PC-9 (cell line): ENCODE measurements at regions not wholly inside any gene's neighbourhood (a gene's known extent, or its start where the extent isn't known, plus 50 kb on each side); places are given as distances from the start of the nearest gene placed in this dataset.

Experiments used
- BruUV-seq: library from RNA; stranded (reverse); fragments of 400-500 nt; replicated peaks from 2 replicates; lab custom pipeline; 2021; lab: Mats Ljungman, UMichigan
- CTCF ChIA-PET: fragments of 300-600 bp; sonication (Branson Sonifier 250); formaldehyde crosslinking; loops from one replicate; lab custom pipeline; 2022; ENCODE audit warnings: antibody characterized with exemption; lab: Charles Lee
- POLR2A ChIA-PET: fragments of 300-600 bp; sonication (Branson Sonifier 250); formaldehyde crosslinking; loops from one replicate; lab custom pipeline; 2022; ENCODE audit warnings: antibody characterized with exemption; ENCODE audit not compliant: unreplicated experiment; lab: Charles Lee
- DNase-seq, 2 experiments: peaks; one replicate each; pipeline versions ENCODE4 v3.0.0 to v3.0.0-alpha.2; 2015 to 2022; ENCODE audit warnings: mixed read lengths in 1 of 2
- H2AFZ ChIP-seq: fragments of 200-600 bp; sonication (generic); 2 replicates; pipeline ENCODE4 v1.8.1; 2017; ENCODE audit warnings: antibody characterized with exemption
- H3F3A ChIP-seq: fragments of 200-600 bp; sonication (generic); 2 replicates; pipeline ENCODE4 v1.8.1; 2017; ENCODE audit warnings: antibody characterized with exemption, mild to moderate bottlenecking, low read depth; ENCODE audit not compliant: insufficient read depth
- H3K27ac ChIP-seq: fragments of 200-600 bp; sonication (generic); 2 replicates; pipeline ENCODE4 v1.6.1; 2016; ENCODE audit warnings: mixed run types
- H3K27me3 ChIP-seq: fragments of 200-600 bp; sonication (generic); 2 replicates; pipeline ENCODE4 v1.6.1; 2016; ENCODE audit warnings: low read depth, mixed run types; ENCODE audit not compliant: insufficient read depth
- H3K36me3 ChIP-seq: fragments of 200-600 bp; sonication (generic); 2 replicates; pipeline ENCODE4 v1.6.1; 2016; ENCODE audit warnings: low read depth, mixed run types
- H3K4me1 ChIP-seq: fragments of 200-600 bp; sonication (generic); replicated peaks from 2 replicates; pipeline ENCODE4 v1.6.1; 2016; ENCODE audit warnings: mixed run types; ENCODE audit not compliant: insufficient read depth
- H3K4me2 ChIP-seq: fragments of 200-600 bp; sonication (generic); 2 replicates; pipeline ENCODE4 v1.6.1; 2017; ENCODE audit warnings: mixed run types
- H3K4me3 ChIP-seq: fragments of 200-600 bp; sonication (generic); 2 replicates; pipeline ENCODE4 v1.6.1; 2016; ENCODE audit warnings: mixed run types
- H3K79me2 ChIP-seq: fragments of 200-600 bp; sonication (generic); 2 replicates; pipeline ENCODE4 v1.6.1; 2017; ENCODE audit warnings: low read depth, mixed run types
- H3K9me2 ChIP-seq: fragments of 200-600 bp; sonication (generic); 2 replicates; pipeline ENCODE4 v1.8.1; 2017; ENCODE audit warnings: mild to moderate bottlenecking; ENCODE audit not compliant: insufficient read depth
- H3K9me3 ChIP-seq: fragments of 200-600 bp; sonication (generic); 2 replicates; pipeline ENCODE4 v1.8.1; 2016; ENCODE audit warnings: low read depth; ENCODE audit not compliant: insufficient read depth
- H4K20me1 ChIP-seq: fragments of 200-600 bp; sonication (generic); 2 replicates; pipeline ENCODE4 v1.8.1; 2017; ENCODE audit not compliant: insufficient read depth
- CTCF ChIP-seq: fragments of 200-600 bp; sonication (generic); conservative IDR thresholded peaks from 2 replicates; pipeline ENCODE4 v1.6.1; 2017; ENCODE audit warnings: mixed run types, antibody characterized with exemption, mild to moderate bottlenecking, moderate library complexity
- EZH2 ChIP-seq: fragments of 200-600 bp; sonication (generic); IDR thresholded peaks from 2 replicates; pipeline ENCODE4 v1.8.0; 2017; ENCODE audit warnings: antibody characterized with exemption, low read depth
- intact Hi-C: fragments of 100-400 bp; cut with micrococcal nuclease; formaldehyde crosslinking; loops from one replicate; pipeline ENCODE4 v1.10.0; 2022; ENCODE audit not compliant: unreplicated experiment

GRCh38 chr5:87572611-87573010 lies 159.9 kb upstream of the CCNH start:
- BruUV-seq, result no TSS peak
- POLR2A ChIA-PET, result no interaction called here
- intact Hi-C loops, result no loop called here

GRCh38 chr5:87572090-87572489 lies 159.4 kb upstream of the CCNH start:
- CTCF ChIA-PET, result no interaction called here
- DNase-seq, result no peak
- no peaks in the 10 kb centered on the region for H3K27me3 ChIP-seq
- 0 out of 2 replicates have a peak, but pooled peaks cover 3% of the 10 kb centered on the region for H3K9me3 ChIP-seq
- H3K4me1 ChIP-seq, result no peaks in the 10 kb centered on the region
- H3K27ac ChIP-seq, result no peak overlapping the region
- TF ChIP-seq CTCF (no peak), EZH2 (no peak)
- 0 out of 2 replicates have a peak overlapping the region, but pooled peaks have one; percentile 8 for H2AFZ ChIP-seq
- intact Hi-C loops, result no loop called here
- H4K20me1 ChIP-seq, result no peaks in the 10 kb centered on the region
- H3K79me2 ChIP-seq, result no peaks in the 10 kb centered on the region
- no peaks in the 10 kb centered on the region for H3K36me3 ChIP-seq
- no peaks in the 10 kb centered on the region; the same call in 1 of the 2 replicates for H3K9me2 ChIP-seq
- no peak overlapping the region for H3K4me3 ChIP-seq
- POLR2A ChIA-PET, result no interaction called here
- no peaks in the 10 kb centered on the region for H3F3A ChIP-seq
- no TSS peak for BruUV-seq
- H3K4me2 ChIP-seq, result no peak overlapping the region

More at GRCh38 chr5:87572611-87573010, 159.9 kb upstream of the CCNH start:
- TF ChIP-seq EZH2 (no peak), CTCF (no peak)
- Histone ChIP-seq H2AFZ (0 out of 2 replicates have a peak overlapping the region, but pooled peaks have one; percentile 8), H3K9me2 (no peaks in the 10 kb centered on the region; the same call in 1 of the 2 replicates), H4K20me1 (no peaks in the 10 kb centered on the region), H3K27ac (no peak overlapping the region), H3K36me3 (no peaks in the 10 kb centered on the region), H3K9me3 (0 out of 2 replicates have a peak, but pooled peaks cover 3% of the 10 kb centered on the region), H3K79me2 (no peaks in the 10 kb centered on the region), H3K4me2 (no peak overlapping the region), H3K4me1 (no peaks in the 10 kb centered on the region), H3F3A (no peaks in the 10 kb centered on the region), H3K27me3 (no peaks in the 10 kb centered on the region), H3K4me3 (no peak overlapping the region)
- CTCF ChIA-PET, result no interaction called here
- DNase-seq, result no peak

- H3K9me2 ChIP-seq, result no peaks in the 10 kb centered on the region; the same call in 1 of the 2 replicates
- CTCF ChIA-PET, result no interaction called here
- no TSS peak for BruUV-seq
- POLR2A ChIA-PET, result no interaction called here
- no peaks in the 10 kb centered on the region for H3K36me3 ChIP-seq
- no peaks in the 10 kb centered on the region for H3F3A ChIP-seq
- 0 out of 2 replicates have a peak, but pooled peaks cover 3% of the 10 kb centered on the region for H3K9me3 ChIP-seq
- no peak overlapping the region for H3K4me3 ChIP-seq
- H4K20me1 ChIP-seq, result no peaks in the 10 kb centered on the region
- H3K79me2 ChIP-seq, result no peaks in the 10 kb centered on the region
- no peak overlapping the region for H2AFZ ChIP-seq
- no peak for DNase-seq
- no peak for TF ChIP-seq EZH2
- no peak for TF ChIP-seq CTCF
- H3K4me2 ChIP-seq, result no peak overlapping the region
- no peak overlapping the region for H3K27ac ChIP-seq
- no peaks in the 10 kb centered on the region for H3K27me3 ChIP-seq
- intact Hi-C loops, result no loop called here
- H3K4me1 ChIP-seq, result no peaks in the 10 kb centered on the region
These were observed 157.6 kb upstream of the CCNH start for GRCh38 chr5:87570366-87570765.
